DND-41 (cell line): ENCODE measurements at regions not wholly inside any gene's neighbourhood (a gene's known extent, or its start where the extent isn't known, plus 50 kb on each side); places are given as distances from the start of the nearest gene placed in this dataset.
"Not testable (repeated sequence)": the region's sequence is repeated elsewhere in the genome, so short reads cannot be mapped to it uniquely, and the experiment has no call there.

ENCODE experiments used
- ATAC-seq: fragments of 200-7000 bp; cut with Tn5 transposase; 3 replicates; pipeline ENCODE4 v1.9.1; 2021; ENCODE audit warnings: low read depth; ENCODE audit not compliant: insufficient read depth
- DNase-seq: peaks from one replicate; pipeline ENCODE4 v3.0.0-alpha.2; 2020
- H2AFZ ChIP-seq: 2 replicates; pipeline ENCODE4 v1.6.0; 2012; ENCODE audit warnings: low read depth, low read length
- H3K27ac ChIP-seq: 2 replicates; pipeline ENCODE4 v1.5.1; 2012; ENCODE audit warnings: low read length, inconsistent platforms
- H3K27me3 ChIP-seq: fragments of 200-600 bp; sonication (generic); 2 replicates; pipeline ENCODE4 v1.6.0; 2012; ENCODE audit warnings: low read length, mild to moderate bottlenecking, inconsistent platforms; ENCODE audit not compliant: insufficient read depth, poor library complexity
- H3K36me3 ChIP-seq: 2 replicates; pipeline ENCODE4 v1.5.1; 2012; ENCODE audit warnings: low read length, inconsistent platforms; ENCODE audit not compliant: insufficient read depth
- H3K4me1 ChIP-seq: 2 replicates; pipeline ENCODE4 v1.5.1; 2012; ENCODE audit warnings: mild to moderate bottlenecking, low read length; ENCODE audit not compliant: insufficient read depth
- H3K4me2 ChIP-seq: 2 replicates; pipeline ENCODE4 v1.6.0; 2012; ENCODE audit warnings: mild to moderate bottlenecking, moderate library complexity, low read length, inconsistent platforms; ENCODE audit not compliant: insufficient read depth
- H3K4me3 ChIP-seq, 2 experiments: fragments of 200-600 bp in 1 of 2; shearing (Covaris generic) in 1 of 2; 2 replicates each; pipeline ENCODE4 v1.5.1; 2012 to 2016; ENCODE audit warnings: inconsistent platforms in 2 of 2, low read length in 2 of 2, mild to moderate bottlenecking in 2 of 2, low read depth in 1 of 2, moderate library complexity in 1 of 2
- H3K79me2 ChIP-seq: 2 replicates; pipeline ENCODE4 v1.6.0; 2012; ENCODE audit warnings: low read length, inconsistent platforms; ENCODE audit not compliant: insufficient read depth
- H3K9ac ChIP-seq: 2 replicates; pipeline ENCODE4 v1.6.0; 2012; ENCODE audit warnings: low read depth, mild to moderate bottlenecking, inconsistent platforms, low read length, moderate library complexity
- H3K9me3 ChIP-seq: 2 replicates; pipeline ENCODE4 v1.5.1; 2012; ENCODE audit warnings: low read length, moderate library complexity, mild to moderate bottlenecking, inconsistent platforms; ENCODE audit not compliant: insufficient read depth, severe bottlenecking
- H4K20me1 ChIP-seq: 2 replicates; pipeline ENCODE4 v1.6.0; 2012; ENCODE audit warnings: low read length; ENCODE audit not compliant: insufficient read depth
- EZH2 ChIP-seq: IDR thresholded peaks from 3 replicates; pipeline ENCODE4 v1.6.1; 2012; ENCODE audit warnings: borderline replicate concordance, low read depth, mild to moderate bottlenecking, moderate library complexity, low read length, inconsistent platforms; ENCODE audit not compliant: severe bottlenecking
- TF ChIP-seq, protein P1 (sequence below): IDR thresholded peaks from 2 replicates; pipeline ENCODE4 v1.5.1; 2012; ENCODE audit warnings: borderline replicate concordance, low read length, moderate library complexity, mild to moderate bottlenecking; ENCODE audit not compliant: poor library complexity, severe bottlenecking; ENCODE audit errors: extremely low read depth

DNA sequence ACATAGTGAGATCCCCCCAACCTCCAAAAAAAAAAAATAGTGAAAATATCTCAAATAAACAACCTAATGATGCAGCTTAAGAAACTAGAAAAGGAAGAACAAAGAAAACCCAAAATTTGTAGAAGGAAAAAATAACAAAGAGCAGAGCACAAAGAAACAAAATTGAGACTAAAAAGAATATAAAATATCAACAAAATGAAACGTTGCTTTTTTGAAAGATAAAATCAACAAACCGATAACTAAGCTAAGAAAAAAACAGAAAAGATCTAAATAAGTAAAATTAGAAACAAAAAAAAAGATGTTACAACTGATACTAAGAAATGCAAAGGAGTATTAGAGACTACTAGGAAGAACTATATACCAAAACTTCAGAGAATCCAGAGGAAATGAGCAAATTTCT lies 139.3 kb upstream of the PALMD start:
- Histone ChIP-seq H3K9me3 (no peaks in the 10 kb centered on the region), H3K4me1 (no peaks in the 10 kb centered on the region), H3K36me3 (no peaks in the 10 kb centered on the region), H3K9ac (no peak overlapping the region), H3K27ac (no peak overlapping the region), H2AFZ (no peak overlapping the region), H3K4me2 (no peak overlapping the region), H3K4me3 (no peak overlapping the region), H3K79me2 (no peaks in the 10 kb centered on the region), H3K27me3 (no peaks in the 10 kb centered on the region), H4K20me1 (no peaks in the 10 kb centered on the region)
- TF ChIP-seq, protein P1, sequence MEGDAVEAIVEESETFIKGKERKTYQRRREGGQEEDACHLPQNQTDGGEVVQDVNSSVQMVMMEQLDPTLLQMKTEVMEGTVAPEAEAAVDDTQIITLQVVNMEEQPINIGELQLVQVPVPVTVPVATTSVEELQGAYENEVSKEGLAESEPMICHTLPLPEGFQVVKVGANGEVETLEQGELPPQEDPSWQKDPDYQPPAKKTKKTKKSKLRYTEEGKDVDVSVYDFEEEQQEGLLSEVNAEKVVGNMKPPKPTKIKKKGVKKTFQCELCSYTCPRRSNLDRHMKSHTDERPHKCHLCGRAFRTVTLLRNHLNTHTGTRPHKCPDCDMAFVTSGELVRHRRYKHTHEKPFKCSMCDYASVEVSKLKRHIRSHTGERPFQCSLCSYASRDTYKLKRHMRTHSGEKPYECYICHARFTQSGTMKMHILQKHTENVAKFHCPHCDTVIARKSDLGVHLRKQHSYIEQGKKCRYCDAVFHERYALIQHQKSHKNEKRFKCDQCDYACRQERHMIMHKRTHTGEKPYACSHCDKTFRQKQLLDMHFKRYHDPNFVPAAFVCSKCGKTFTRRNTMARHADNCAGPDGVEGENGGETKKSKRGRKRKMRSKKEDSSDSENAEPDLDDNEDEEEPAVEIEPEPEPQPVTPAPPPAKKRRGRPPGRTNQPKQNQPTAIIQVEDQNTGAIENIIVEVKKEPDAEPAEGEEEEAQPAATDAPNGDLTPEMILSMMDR: no peak
- TF ChIP-seq EZH2: no peak
- ATAC-seq (no peak), DNase-seq (no peak)

DNA sequence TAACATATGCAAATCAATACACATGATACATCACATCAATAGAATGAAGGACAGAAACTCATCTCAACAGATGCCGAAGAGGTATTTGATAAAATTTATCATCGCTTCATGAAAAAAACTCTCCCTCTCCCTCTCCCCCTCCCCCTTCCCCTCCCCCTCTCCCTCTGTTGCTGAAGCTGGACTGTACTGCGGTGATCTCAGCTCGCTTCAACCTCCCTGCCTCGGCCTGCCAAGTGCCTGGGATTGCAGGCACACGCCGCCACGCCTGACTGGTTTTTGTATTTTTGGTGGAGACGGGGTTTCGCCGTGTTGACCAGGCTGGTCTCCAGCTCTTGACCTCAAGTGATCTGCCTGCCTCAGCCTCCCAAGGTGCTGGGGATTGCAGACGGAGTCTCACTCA lies 138.5 kb upstream of the PALMD start:
- not testable (repeated sequence) for ATAC-seq, H3K4me3 ChIP-seq, H3K36me3 ChIP-seq, H4K20me1 ChIP-seq, H3K79me2 ChIP-seq, H3K27ac ChIP-seq, H3K4me2 ChIP-seq, H3K9me3 ChIP-seq, H3K27me3 ChIP-seq, H2AFZ ChIP-seq, DNase-seq, H3K4me1 ChIP-seq, H3K9ac ChIP-seq

DNA sequence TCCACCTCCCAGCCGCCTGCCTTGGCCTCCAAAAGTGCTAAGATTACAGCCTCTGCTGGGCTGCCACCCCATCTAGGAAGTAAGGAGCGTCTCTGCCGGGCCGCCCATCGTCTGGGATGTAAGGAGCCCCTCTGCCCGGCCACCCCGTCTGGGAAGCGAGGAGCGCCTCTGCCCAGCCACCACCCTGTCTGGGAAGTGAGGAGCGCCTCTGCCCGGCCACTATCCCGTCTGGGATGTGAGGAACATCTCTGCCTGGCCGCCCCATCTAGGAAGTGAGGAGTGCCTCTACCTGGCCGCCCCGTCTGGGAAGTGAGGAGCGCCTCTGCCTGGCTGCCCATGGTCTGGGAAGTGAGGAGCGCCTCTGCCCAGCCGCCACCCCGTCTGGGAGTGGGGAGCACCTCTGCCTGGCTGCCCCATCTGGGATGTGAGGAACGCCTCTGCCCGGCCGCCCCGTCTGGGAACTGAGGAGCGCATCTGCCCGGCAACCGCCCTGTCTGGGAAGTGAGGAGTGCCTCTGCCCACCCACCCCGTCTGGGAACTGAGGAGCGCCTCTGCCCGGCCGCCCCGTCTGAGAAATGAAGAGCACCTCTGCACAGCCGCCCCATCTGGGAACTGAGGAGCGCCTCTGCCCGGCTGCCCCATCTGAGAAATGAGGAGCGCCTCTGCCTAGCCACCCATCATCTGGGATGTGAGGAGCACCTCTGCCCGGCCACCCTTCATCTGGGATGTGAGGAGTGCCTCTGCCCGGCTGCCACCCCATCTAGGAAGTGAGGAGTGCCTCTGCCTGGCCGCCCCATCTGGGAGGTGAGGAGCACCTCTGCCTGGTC lies 137.8 kb upstream of the PALMD start:
- no peaks in the 10 kb centered on the region for H3K27me3 ChIP-seq
- no peaks in the 10 kb centered on the region for H3K9me3 ChIP-seq
- H3K4me2 ChIP-seq: no peak overlapping the region
- no peak overlapping the region for H3K4me3 ChIP-seq
- H3K4me1 ChIP-seq: no peaks in the 10 kb centered on the region
- peak; percentile 5 for DNase-seq
- H2AFZ ChIP-seq: no peak overlapping the region
- TF ChIP-seq, protein P1: no peak
- TF ChIP-seq EZH2: no peak
- H4K20me1 ChIP-seq: no peaks in the 10 kb centered on the region
- no peaks in the 10 kb centered on the region for H3K79me2 ChIP-seq
- no peak overlapping the region for H3K27ac ChIP-seq
- ATAC-seq: no peak
- no peaks in the 10 kb centered on the region for H3K36me3 ChIP-seq
- H3K9ac ChIP-seq: no peak overlapping the region

DNA sequence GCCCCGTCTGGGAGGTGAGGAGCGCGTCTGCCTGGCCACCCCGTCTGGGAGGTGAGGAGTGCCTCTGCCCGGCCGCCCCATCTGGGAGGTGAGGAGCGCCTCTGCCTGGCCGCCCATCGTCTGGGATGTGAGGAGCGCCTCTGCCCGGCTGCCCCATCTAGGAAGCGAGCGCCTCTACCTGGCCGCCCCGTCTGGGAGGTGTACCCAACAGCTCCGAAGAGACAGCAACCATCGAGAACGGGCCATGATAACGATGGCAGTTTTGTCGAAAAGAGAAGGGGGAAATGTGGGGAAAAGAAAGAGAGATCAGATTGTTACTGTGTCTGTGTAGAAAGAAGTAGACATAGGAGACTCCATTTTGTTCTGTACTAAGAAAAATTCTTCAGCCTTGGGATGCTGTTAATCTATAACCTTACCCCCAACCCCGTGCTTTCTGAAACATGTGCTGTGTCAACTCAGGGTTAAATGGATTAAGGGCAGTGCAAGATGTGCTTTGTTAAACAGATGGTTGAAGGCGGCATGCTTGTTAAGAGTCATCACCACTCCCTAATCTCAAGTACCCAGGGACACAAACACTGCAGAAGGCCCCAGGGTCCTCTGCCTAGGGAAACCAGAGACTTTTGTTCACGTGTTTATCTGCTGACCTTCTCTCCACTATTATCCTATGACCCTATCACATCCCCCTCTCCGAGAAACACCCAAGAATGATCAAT lies 137.0 kb upstream of the PALMD start:
- H3K9ac ChIP-seq, ATAC-seq: not testable (repeated sequence)

DNA sequence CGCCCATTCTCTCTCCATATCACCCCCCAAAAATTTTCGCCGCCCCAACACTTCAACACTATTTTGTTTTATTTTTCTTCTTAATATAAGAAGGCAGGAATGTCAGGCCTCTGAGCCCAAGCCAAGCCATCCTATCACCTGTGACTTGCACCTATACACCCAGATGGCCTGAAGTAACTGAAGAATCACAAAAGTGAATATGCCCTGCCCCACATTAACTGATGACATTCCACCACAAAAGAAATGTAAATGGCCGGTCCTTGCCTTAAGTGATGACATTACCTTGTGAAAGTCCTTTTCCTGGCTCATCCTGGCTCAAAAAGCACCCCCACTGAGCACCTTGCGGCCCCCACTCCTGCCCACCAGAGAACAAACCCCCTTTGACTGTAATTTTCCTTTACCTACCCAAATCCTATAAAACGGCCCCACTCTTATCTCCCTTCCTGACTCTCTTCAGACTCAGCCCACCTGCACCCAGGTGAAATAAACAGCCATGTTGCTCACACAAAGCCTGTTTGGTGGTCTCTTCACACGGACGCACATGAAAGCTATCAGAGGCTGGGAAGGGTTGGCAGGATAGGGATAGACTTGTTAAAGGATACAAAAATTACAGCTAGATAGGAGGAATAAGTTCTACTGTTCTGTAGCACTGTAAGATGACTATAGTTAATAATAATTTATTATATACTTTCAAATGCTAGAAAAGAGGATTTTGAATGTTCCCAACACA lies 130.9 kb upstream of the PALMD start:
- not testable (repeated sequence) for H3K4me2 ChIP-seq, H3K79me2 ChIP-seq, H3K27me3 ChIP-seq, H3K4me1 ChIP-seq, H3K36me3 ChIP-seq, DNase-seq, H3K27ac ChIP-seq, H3K9ac ChIP-seq, H3K9me3 ChIP-seq, H3K4me3 ChIP-seq, H2AFZ ChIP-seq, H4K20me1 ChIP-seq, ATAC-seq

More for the DNA sequence above, 137.0 kb upstream of the PALMD start:
- not testable (repeated sequence) for H3K79me2 ChIP-seq, H3K4me3 ChIP-seq, H3K36me3 ChIP-seq, H3K4me2 ChIP-seq, H3K27ac ChIP-seq, H2AFZ ChIP-seq, H3K27me3 ChIP-seq, H3K9me3 ChIP-seq, H3K4me1 ChIP-seq, DNase-seq, H4K20me1 ChIP-seq
